Esophagus mucosa (tissue), 1 donor: ENCODE measurements at regions not wholly inside any gene's neighbourhood (a gene's known extent, or its start where the extent isn't known, plus 50 kb on each side); places are given as distances from the start of the nearest gene placed in this dataset.

Experiments
- ATAC-seq: fragments of 200-7000 bp; cut with Tn5 transposase; one replicate; pipeline ENCODE4 v1.9.1; 2020
- donor health status: DM: yes; HTN: yes; CAD: no.

GRCh38 chrX:118167361-118167760 is 50.8 kb upstream of the KLHL13 start:
- no peak for ATAC-seq

GRCh38 chrX:118171356-118171755 is 54.7 kb upstream of the KLHL13 start:
- ATAC-seq: no peak

- no peak for ATAC-seq
These were observed 58.0 kb upstream of the KLHL13 start for GRCh38 chrX:118174516-118175098.

GRCh38 chrX:118177708-118178107 is 61.1 kb upstream of the KLHL13 start:
- no peak for ATAC-seq

GRCh38 chrX:118178450-118178849 is 61.8 kb upstream of the KLHL13 start:
- ATAC-seq: no peak

GRCh38 chrX:118179161-118179560 is 62.6 kb upstream of the KLHL13 start:
- no peak for ATAC-seq

GRCh38 chrX:118179718-118180117 is 63.1 kb upstream of the KLHL13 start:
- ATAC-seq: no peak

DNA sequence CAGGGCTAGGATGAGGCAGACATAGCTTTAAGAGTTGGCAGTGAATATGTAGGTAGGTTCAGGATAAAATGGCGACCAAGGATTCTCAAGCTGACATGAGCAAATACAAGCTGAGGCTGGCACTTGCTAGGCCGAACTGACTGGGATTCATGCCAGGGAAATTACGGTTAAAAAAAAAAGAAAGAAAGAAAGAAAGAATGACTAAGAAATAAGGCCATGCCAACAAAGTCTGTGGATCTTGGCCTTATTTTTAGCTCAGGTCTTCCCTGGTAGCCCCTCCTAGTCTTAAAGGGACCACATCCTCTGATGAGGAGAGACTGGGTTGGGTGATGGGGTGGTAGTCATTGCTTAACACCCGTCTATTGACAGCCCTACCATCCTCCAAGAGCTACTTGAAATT is 64.4 kb upstream of the KLHL13 start:
- peak; percentile 33 for ATAC-seq

GRCh38 chrX:118182025-118182424 is 65.4 kb upstream of the KLHL13 start:
- no peak for ATAC-seq

DNA sequence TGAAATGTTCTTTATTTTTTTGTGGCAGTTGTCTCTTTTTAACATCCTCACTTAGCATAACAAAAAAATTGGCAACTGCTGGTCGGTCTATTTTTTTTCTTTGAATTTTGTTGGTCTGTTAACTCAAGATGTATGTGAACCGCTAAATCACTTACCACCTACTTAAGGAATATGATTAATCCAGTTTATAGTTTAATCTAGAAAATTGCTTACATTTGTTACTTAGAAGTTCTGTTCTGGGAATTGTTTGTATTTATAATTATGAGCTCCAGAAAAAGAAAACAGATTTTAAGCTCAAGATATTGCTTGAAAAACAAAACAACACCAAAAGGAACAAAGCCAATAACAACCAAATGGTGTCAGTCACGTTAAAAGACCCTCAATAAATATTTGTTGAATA is 66.1 kb upstream of the KLHL13 start:
- ATAC-seq: no peak

DNA sequence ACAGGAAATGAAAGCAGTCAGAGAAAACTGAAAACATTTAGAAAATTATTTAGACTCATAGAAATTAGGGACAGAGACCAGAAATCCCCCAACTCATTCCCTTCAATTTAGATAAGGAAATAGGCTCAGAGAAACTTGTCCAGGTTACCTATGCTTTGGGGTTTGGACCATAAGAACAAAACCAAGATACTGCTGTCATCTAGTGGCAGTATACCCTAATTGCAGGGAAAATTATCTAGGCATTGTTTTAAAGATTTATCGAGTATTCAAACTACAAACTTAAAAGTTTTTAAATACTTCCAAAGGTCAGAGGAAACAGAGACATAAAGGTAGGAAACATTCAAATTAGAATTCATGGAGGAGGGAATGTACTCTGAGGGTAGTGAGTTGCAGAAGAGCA is 67.0 kb upstream of the KLHL13 start:
- ATAC-seq: no peak

GRCh38 chrX:118187100-118187499 is 70.5 kb upstream of the KLHL13 start:
- ATAC-seq: no peak

DNA sequence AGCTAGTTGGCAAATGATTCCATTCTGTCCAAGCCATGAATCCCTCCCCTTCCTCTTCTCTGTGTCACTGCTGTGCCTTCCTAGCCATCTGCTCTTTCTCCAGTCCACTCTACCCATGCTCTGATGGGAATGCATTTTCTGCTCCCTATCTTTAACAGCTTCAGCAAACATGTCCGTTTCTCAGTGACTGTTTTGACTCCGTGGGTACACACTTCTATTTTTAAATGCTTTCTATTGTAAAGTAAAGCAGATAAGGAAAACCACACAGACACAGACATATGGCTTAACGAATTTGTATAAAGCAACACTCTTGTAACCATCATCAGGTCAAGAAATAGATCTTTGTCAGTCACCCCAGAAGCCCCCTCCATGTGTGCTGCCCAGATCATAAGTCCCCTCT is 72.4 kb upstream of the KLHL13 start:
- ATAC-seq: no peak

- ATAC-seq: no peak
These were observed 73.0 kb upstream of the KLHL13 start for GRCh38 chrX:118189628-118190027.

DNA sequence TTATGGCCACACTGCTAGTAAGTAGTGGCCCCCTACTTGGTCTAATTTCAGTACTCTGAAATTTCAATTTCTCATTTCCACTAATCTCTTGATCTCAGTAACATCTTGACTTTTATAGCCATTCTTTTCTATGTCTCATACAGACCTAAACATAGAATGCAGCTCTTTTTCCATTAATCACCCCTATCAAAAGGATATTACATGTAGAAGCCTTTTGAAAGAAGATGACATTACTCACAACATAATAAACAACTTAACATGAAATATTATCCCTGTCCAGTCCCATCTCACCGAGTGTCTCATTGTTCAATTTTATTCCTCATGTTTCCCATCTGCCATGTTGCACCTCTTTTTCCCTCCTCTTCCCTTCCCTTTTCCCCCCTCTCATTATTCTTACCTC is 81.1 kb upstream of the KLHL13 start:
- ATAC-seq: no peak

- no peak for ATAC-seq
These were observed 82.0 kb upstream of the KLHL13 start for GRCh38 chrX:118198577-118198976.

GRCh38 chrX:118199997-118200396 is 83.4 kb upstream of the KLHL13 start:
- ATAC-seq: no peak

DNA sequence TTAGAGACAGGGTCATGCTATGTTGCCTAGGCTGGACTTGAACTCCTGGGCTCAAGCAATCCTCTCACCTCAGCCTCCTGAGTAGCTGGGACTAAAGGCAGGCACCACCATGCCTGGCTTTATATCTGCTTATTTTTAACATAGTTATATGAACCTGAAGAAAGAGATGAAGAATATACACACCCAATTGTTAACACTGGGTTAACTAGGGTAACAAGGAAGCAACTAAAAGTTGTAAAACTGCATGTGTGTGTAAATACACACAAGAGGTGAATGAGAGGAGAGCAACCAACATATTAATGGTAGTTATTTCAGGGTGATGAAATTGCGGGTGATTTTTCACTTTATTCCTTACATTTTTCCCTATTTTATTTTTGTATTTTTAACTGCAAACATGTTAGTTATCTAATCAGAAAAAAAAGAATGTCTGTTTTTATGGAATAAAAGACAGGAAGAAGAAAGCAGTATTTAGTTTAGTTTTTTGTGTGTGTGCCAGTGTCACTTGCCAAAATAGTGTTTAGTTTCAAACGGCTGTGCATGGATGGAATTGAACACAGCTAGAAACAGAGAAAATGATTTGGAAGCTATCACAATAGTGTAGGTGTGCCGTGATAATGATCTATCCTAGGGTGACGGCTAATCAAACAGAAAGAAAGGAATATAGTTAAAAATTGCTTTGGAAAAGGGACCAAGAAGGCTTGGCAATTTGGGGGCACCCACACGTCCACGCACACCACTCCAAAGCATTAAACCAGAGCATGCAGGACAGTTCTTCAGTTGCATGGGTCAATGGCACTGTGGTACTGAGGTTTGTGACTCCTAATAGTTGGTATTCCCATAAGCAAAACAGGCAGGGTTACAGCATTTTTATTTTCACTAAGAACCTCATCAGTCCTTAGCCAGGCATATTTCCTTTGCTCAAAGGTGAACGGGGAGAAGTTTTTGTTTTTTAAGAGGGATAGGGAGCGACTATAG is 89.1 kb upstream of the KLHL13 start:
- no peak for ATAC-seq

DNA sequence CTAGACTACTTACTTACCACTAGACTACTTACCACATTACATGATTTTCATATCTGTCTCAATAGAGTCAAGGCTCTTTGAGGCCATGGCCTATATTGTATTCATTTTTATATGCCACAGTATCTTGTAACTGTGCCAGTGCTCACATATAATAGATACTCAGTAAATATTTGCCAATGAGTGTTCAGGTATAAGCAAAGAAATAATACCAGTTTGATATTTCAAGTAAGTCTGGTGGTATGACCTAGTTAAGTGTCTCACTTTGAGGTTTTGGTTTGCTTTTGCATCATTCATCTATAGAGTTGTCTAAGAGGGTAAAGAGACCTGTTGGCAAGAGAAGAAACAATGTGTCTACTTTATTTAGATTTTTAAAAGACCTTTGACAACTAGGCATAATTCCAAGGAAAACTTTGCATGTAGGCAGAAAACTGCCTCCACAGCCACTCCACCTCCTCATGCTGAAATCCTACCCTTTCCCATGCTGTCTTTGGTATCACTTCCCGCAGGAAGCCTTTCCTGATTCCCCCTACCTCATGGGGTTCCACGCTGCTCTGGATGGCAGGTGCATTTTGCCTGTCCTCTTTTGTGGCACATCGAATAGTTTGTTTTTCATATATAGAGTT is 91.3 kb upstream of the KLHL13 start:
- no peak for ATAC-seq

- ATAC-seq: no peak
These were observed 91.9 kb upstream of the KLHL13 start for GRCh38 chrX:118208481-118208880.

GRCh38 chrX:118211891-118212816 is 95.5 kb upstream of the KLHL13 start:
- ATAC-seq: no peak

DNA sequence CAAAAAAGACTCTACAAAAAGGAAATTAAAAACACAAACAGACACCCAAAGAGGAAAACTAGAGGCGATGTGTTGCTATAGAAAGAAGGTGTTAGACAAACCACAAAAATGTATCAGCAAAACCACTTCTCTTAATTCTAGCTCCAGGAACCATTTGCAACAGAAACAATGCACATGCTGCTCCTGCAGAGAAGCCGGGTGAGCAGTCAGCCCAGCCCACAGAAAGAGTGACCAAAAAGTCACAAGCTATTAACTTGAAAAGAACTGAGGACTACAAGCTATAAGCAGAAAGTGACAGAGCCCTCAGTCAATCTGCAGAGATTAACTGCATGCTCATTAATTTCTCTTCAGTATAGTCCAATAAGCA is 96.2 kb upstream of the KLHL13 start:
- ATAC-seq: no peak

DNA sequence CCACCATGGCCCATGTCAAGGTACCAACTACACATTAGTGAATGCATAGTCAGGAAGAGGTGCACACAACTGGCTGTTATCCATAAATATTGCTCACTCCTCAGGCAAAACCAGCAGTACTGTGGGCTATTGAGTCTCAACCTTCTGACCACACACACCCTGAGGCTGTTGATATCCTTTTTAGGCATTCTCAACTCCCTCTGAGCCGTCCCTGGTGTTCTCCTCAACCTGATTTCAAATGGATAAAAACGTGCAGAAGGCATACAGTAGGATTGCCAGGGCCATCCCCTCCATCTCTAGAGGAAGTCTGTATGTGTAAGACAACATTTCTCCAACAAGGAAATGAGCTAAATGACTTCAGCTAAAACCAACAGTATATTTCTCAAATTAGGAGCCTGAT is 98.7 kb upstream of the KLHL13 start:
- no peak for ATAC-seq
